Esophagus muscularis mucosa (tissue), 3 donors: ENCODE measurements at regions not wholly inside any gene's neighbourhood (a gene's known extent, or its start where the extent isn't known, plus 50 kb on each side); places are given as distances from the start of the nearest gene placed in this dataset.

ENCODE experiments used
- POLR2A ChIP-seq: fragments of 450-650 bp; IDR thresholded peaks from one replicate; pipeline ENCODE4 v1.6.1; 2017; ENCODE audit warnings: antibody characterized with exemption, moderate library complexity, mild to moderate bottlenecking, low read depth
- POLR2AphosphoS5 ChIP-seq, 2 donors: sonication (generic); formaldehyde crosslinking; IDR thresholded peaks; one replicate each; pipeline ENCODE4 v1.6.1; 2017; ENCODE audit warnings: antibody characterized with exemption in 2 of 2
- TF ChIP-seq, protein P1 (sequence below), 3 experiments: fragments of 200-600 bp in 2 of 3; fragments of 450-650 bp in 1 of 3; sonication (generic) in 2 of 3; IDR thresholded peaks; one replicate each; pipeline ENCODE4 v1.5.1; 2017 to 2019; ENCODE audit warnings: antibody characterized with exemption in 3 of 3, mild to moderate bottlenecking in 2 of 3, moderate library complexity in 1 of 3

GRCh38 chr2:23058435-23058834, 326.5 kb upstream of the KLHL29 start:
- TF ChIP-seq, protein P1, sequence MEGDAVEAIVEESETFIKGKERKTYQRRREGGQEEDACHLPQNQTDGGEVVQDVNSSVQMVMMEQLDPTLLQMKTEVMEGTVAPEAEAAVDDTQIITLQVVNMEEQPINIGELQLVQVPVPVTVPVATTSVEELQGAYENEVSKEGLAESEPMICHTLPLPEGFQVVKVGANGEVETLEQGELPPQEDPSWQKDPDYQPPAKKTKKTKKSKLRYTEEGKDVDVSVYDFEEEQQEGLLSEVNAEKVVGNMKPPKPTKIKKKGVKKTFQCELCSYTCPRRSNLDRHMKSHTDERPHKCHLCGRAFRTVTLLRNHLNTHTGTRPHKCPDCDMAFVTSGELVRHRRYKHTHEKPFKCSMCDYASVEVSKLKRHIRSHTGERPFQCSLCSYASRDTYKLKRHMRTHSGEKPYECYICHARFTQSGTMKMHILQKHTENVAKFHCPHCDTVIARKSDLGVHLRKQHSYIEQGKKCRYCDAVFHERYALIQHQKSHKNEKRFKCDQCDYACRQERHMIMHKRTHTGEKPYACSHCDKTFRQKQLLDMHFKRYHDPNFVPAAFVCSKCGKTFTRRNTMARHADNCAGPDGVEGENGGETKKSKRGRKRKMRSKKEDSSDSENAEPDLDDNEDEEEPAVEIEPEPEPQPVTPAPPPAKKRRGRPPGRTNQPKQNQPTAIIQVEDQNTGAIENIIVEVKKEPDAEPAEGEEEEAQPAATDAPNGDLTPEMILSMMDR (IDR thresholded peaks at IDR 0.05), result no peak
- TF ChIP-seq POLR2A (no peak), POLR2AphosphoS5 (IDR thresholded peaks at IDR 0.05) (no peak)
